WERI-Rb-1 (cell line): ENCODE measurements at regions not wholly inside any gene's neighbourhood (a gene's known extent, or its start where the extent isn't known, plus 50 kb on each side); places are given as distances from the start of the nearest gene placed in this dataset.

ENCODE experiments used
- DNase-seq: peaks from one replicate; pipeline ENCODE4 v3.0.0-alpha.2; 2020
- H3K27ac ChIP-seq: fragments of 250-450 bp; sonication (Bioruptor Pico); 2 replicates; pipeline ENCODE4 v1.5.1; 2020; ENCODE audit warnings: mild to moderate bottlenecking, moderate library complexity
- H3K27me3 ChIP-seq: fragments of 250-450 bp; sonication (Bioruptor Pico); 2 replicates; pipeline ENCODE4 v1.5.1; 2021; ENCODE audit warnings: mild to moderate bottlenecking, low read depth, moderate library complexity; ENCODE audit not compliant: insufficient read depth, severe bottlenecking
- H3K36me3 ChIP-seq: fragments of 250-450 bp; sonication (Bioruptor Pico); 2 replicates; pipeline ENCODE4 v1.5.1; 2020; ENCODE audit warnings: mild to moderate bottlenecking, moderate library complexity
- H3K4me3 ChIP-seq: 2 replicates; pipeline ENCODE4 v1.5.1; 2011; ENCODE audit warnings: low read depth, mild to moderate bottlenecking, control low read depth, low read length
- H3K9me3 ChIP-seq: fragments of 250-450 bp; sonication (Bioruptor Pico); 2 replicates; pipeline ENCODE4 v1.5.1; 2021; ENCODE audit warnings: mild to moderate bottlenecking, moderate library complexity; ENCODE audit not compliant: severe bottlenecking
- CTCF ChIP-seq: IDR thresholded peaks from 2 replicates; pipeline ENCODE4 v1.5.1; 2011; ENCODE audit warnings: low read depth, mild to moderate bottlenecking, control low read depth, inconsistent platforms, low read length

GRCh38 chr11:15580056-15580774, 465.5 kb downstream of the INSC start:
- Histone ChIP-seq H3K27me3 (peaks cover 40% of the 10 kb centered on the region), H3K27ac (no peak overlapping the region), H3K4me3 (no peak overlapping the region), H3K36me3 (no peaks in the 10 kb centered on the region), H3K9me3 (no peaks in the 10 kb centered on the region)
- no peak for DNase-seq
- TF ChIP-seq CTCF: no peak

DNA sequence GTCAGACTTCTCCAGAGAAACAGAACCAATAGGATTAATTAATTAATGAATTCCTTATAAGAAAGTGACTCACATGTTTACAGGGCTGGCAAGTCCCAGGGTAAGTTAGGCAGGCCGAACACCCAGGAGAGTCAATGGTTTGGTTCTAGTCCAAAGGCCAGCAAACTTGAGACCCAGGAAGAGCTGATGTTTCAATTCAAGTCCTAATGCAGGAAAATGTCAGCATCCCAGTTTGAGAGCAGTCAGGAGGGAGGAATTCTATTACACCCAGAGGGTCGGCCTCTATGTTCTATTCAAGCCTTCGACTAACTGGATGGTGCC, 466.0 kb downstream of the INSC start:
- Histone ChIP-seq H3K4me3 (no peak overlapping the region), H3K36me3 (no peaks in the 10 kb centered on the region), H3K9me3 (no peaks in the 10 kb centered on the region), H3K27me3 (peaks cover 44% of the 10 kb centered on the region), H3K27ac (no peak overlapping the region)
- no peak for DNase-seq
- no peak for TF ChIP-seq CTCF

DNA sequence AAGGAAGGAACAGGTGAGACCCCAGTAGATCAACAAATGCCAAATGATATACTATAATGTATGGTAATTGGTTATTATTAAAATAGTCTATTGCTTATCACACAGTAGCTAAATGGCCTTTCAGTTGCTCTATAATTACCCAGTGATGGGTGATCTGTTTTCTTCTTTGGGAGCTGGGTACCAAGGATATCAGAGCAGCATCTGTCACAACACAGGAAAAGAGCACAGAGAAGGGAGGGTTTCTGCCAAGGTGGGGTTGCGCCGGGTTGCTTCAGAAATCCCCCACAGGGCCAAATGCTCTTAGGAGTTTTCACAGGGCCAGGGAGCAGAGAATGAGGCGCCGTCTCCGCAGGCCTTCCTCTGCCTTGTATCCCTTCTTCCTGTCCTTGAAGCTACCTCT, 469.4 kb downstream of the INSC start:
- H3K27ac ChIP-seq: no peak overlapping the region
- H3K9me3 ChIP-seq: no peaks in the 10 kb centered on the region
- no peak for DNase-seq
- TF ChIP-seq CTCF: no peak
- H3K36me3 ChIP-seq: no peaks in the 10 kb centered on the region
- no peak overlapping the region for H3K4me3 ChIP-seq
- peaks cover 64% of the 10 kb centered on the region for H3K27me3 ChIP-seq

- no peak for TF ChIP-seq CTCF
- no peaks in the 10 kb centered on the region for H3K36me3 ChIP-seq
- H3K27me3 ChIP-seq: peaks cover 68% of the 10 kb centered on the region
- no peak overlapping the region for H3K27ac ChIP-seq
- DNase-seq: no peak
- H3K9me3 ChIP-seq: no peaks in the 10 kb centered on the region
- H3K4me3 ChIP-seq: no peak overlapping the region
Measured at GRCh38 chr11:15585602-15586331, 471.0 kb downstream of the INSC start.

DNA sequence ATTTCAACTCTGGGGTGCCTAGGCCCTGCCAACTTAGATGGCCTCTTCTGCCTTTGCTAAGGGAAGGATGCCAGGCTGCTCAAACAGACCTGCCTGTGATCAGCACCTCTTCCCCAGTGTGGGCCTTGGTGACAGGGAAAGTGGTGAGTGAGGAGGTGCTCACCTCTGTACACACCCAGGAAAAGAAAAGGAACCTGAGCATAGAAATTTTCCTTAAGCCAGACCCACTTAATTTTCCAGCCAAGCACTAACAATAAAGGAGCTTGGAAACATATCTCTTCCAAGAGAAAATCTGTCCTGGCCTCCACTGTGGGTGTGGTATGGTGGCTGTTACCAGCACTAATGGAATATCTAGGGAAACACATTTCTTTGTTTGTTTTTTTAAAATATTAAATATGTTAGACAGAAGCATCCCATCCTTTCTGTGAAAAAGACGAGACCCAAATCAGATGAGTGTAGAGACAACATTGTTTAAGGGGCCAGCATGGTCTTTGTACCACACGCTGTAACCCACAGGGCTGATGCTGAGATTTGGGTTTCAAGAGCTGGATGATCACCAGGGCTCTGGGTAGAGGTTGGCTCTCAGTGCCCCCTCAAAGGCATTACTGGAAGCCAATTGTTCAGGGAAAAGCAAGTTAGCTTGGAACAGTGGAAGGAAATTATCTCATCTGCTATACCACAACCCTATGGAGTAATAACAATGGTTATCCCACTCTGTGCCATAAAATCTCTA, 472.2 kb downstream of the INSC start:
- Histone ChIP-seq H3K27ac (no peak overlapping the region), H3K4me3 (no peak overlapping the region), H3K9me3 (no peaks in the 10 kb centered on the region), H3K36me3 (no peaks in the 10 kb centered on the region), H3K27me3 (peaks cover 75% of the 10 kb centered on the region)
- TF ChIP-seq CTCF: no peak
- no peak for DNase-seq
